ENCODE measurements at regions not wholly inside any gene's neighbourhood (a gene's known extent, or its start where the extent isn't known, plus 50 kb on each side); places are given as distances from the start of the nearest gene placed in this dataset.

DNA sequence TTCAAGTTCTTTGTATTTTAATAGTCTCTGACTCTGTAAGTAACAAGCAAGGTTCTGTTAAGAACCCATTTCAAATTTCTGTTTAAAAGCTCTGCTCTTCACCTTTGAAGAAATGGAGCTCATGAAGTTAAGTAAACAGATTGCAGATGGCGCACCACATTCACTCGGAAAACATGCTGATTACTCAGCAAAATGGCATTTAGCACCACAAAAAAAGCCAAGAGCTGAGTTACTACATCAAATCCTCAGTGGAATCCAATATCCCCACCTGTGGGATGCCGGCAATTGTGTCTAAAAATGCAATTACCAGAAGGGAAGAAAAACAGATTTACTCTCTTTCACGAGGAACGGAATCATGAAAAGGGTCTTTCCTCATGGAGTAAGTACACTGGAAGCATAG, 758.0 kb downstream of the NTRK3 start:
- TF ChIP-seq POLR2AphosphoS5 (IDR thresholded peaks at IDR 0.05; ENCODE audit: borderline replicate concordance, low read depth, low read length) (no peak), EZH2 (IDR thresholded peaks at IDR 0.05) (no peak)
